Ascending aorta (tissue), 2 donors: ENCODE measurements at regions not wholly inside any gene's neighbourhood (a gene's known extent, or its start where the extent isn't known, plus 50 kb on each side); places are given as distances from the start of the nearest gene placed in this dataset.
"Not testable (repeated sequence)": the region's sequence is repeated elsewhere in the genome, so short reads cannot be mapped to it uniquely, and the experiment has no call there.

Experiments
- DNase-seq, 2 donors: peaks; one replicate each; pipeline ENCODE4 v3.0.0-alpha.2; 2019; ENCODE audit warnings: low spot score in 2 of 2
- H3K27ac ChIP-seq, 2 donors: fragments of 200-600 bp; sonication (generic); one replicate each; pipeline ENCODE4 v1.5.1; 2016 to 2017; ENCODE audit warnings: mild to moderate bottlenecking in 1 of 2
- H3K27me3 ChIP-seq: fragments of 200-600 bp; sonication (generic); one replicate; pipeline ENCODE4 v1.5.1; 2017
- H3K36me3 ChIP-seq, 2 donors: fragments of 200-600 bp; sonication (generic); one replicate each; pipeline ENCODE4 v1.5.1; 2016
- H3K4me1 ChIP-seq, 2 donors: fragments of 200-600 bp; sonication (generic); one replicate each; pipeline ENCODE4 v1.5.1; 2016 to 2017; ENCODE audit warnings: mild to moderate bottlenecking in 1 of 2
- H3K4me3 ChIP-seq, 2 donors: fragments of 200-600 bp; sonication (generic); one replicate each; pipeline ENCODE4 v1.5.1; 2016 to 2017; ENCODE audit warnings: mild to moderate bottlenecking in 1 of 2
- H3K9me3 ChIP-seq, 2 donors: fragments of 200-600 bp; sonication (generic); one replicate each; pipeline ENCODE4 v1.5.1; 2016
- intact Hi-C: fragments of 100-400 bp; cut with DNase I; formaldehyde crosslinking; loops from one replicate; pipeline ENCODE4 v1.15.1; 2023
- TF ChIP-seq, protein P1 (sequence below), 3 experiments: fragments of 200-600 bp in 2 of 3; fragments of 450-650 bp in 1 of 3; sonication (generic) in 2 of 3; IDR thresholded peaks; one replicate each; pipeline ENCODE4 v1.5.1; 2016 to 2019; ENCODE audit warnings: antibody characterized with exemption in 3 of 3, mild to moderate bottlenecking in 1 of 3, moderate library complexity in 1 of 3

DNA sequence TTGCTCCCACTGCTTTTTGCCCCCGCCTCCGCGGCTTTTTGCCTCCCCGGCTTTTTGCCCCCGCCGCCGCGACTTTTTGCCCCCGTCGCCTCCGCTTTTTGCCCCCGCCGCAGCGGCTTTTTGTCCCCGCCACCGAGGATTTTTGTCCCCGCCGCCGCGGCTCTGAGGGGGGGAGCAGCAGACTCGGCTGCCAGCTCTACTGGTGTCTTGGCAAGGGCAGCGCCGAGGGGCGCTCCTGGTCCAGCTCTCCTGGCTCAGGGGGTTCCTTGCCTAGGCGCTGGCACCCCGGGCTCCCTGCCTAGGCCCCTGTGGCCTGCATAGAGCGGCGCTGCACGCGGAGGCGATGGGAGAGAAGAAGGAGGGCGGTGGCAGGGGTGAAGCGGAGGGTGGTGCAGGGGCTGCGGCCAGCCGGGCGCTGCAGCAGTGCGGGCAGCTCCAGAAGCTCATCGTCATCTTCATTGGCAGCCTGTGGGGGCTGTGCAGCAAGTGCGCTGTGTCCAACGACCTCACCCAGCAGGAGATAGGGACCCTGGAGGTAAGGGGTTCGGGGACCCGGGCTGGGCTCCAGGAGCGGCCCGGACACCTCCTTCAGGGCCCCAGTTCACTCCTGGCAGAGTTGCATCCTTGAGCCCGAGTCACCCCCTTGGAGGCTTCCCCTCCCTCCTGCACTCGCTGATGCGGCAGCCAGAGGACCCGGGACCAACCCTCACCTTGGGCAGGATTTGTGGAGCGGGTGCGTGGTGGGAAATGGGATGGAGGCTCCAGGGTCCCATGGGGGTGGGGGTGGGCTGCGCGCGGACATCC lies 642.4 kb downstream of the GOLGA6L6 start:
- DNase-seq: no peak

DNA sequence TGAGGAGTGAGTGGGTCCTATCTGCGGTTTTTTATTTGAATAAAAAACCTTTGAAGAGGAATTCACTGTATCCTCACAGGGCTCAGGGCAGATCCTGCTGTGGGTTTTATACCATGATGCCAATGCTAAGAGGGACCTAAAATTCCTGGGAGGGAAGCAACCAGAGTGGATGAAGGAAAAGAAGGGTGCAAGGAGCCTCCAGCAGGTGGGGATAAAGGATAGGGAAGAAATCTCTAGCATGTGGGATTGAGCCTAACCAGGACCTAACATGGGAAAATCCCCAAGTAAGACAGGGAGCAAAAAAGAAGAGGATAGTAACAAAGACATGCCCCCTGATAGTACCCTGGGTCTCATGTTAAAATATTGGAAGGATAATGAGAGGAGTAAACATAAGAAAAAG lies 652.8 kb downstream of the GOLGA6L6 start:
- DNase-seq, H3K36me3 ChIP-seq, intact Hi-C loops, H3K27me3 ChIP-seq, H3K27ac ChIP-seq, H3K9me3 ChIP-seq, H3K4me1 ChIP-seq, H3K4me3 ChIP-seq: not testable (repeated sequence)

More for the DNA sequence above, 642.4 kb downstream of the GOLGA6L6 start:
- intact Hi-C loops: no loop called here
- no peaks in the 10 kb centered on the region for H3K27me3 ChIP-seq
- no peak overlapping the region for H3K27ac ChIP-seq
- no peaks in the 10 kb centered on the region for H3K36me3 ChIP-seq
- H3K9me3 ChIP-seq: no peaks in the 10 kb centered on the region
- no peaks in the 10 kb centered on the region for H3K4me1 ChIP-seq
- no peak overlapping the region for H3K4me3 ChIP-seq
- TF ChIP-seq, protein P1, sequence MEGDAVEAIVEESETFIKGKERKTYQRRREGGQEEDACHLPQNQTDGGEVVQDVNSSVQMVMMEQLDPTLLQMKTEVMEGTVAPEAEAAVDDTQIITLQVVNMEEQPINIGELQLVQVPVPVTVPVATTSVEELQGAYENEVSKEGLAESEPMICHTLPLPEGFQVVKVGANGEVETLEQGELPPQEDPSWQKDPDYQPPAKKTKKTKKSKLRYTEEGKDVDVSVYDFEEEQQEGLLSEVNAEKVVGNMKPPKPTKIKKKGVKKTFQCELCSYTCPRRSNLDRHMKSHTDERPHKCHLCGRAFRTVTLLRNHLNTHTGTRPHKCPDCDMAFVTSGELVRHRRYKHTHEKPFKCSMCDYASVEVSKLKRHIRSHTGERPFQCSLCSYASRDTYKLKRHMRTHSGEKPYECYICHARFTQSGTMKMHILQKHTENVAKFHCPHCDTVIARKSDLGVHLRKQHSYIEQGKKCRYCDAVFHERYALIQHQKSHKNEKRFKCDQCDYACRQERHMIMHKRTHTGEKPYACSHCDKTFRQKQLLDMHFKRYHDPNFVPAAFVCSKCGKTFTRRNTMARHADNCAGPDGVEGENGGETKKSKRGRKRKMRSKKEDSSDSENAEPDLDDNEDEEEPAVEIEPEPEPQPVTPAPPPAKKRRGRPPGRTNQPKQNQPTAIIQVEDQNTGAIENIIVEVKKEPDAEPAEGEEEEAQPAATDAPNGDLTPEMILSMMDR (IDR thresholded peaks at IDR 0.05): no peak

DNA sequence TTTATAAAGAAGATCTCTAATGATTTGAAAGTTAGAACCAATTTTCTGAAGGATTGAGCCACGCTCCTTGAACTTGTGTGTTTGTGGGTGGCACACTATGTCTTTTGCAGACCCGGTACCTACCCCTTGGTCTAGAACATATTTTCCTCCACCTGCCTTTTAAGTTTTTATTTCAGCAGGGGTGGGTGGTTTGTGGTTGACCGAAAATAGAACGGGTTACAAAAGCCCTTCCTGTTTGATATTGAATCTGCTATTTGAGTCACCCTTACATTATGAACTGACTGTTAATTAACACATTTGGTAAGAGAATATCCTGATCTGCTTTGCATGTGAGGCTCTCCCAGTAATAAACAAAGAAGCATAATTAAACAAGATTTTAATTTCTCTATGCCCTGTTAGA lies 697.5 kb downstream of the GOLGA6L6 start:
- intact Hi-C loops, DNase-seq, H3K4me3 ChIP-seq, H3K27me3 ChIP-seq, H3K9me3 ChIP-seq, H3K27ac ChIP-seq, H3K4me1 ChIP-seq, H3K36me3 ChIP-seq: not testable (repeated sequence)
